DND-41 (cell line): ENCODE measurements at regions not wholly inside any gene's neighbourhood (a gene's known extent, or its start where the extent isn't known, plus 50 kb on each side); places are given as distances from the start of the nearest gene placed in this dataset.

Experiments
- EZH2 ChIP-seq: IDR thresholded peaks from 3 replicates; pipeline ENCODE4 v1.6.1; 2012; ENCODE audit warnings: borderline replicate concordance, low read depth, mild to moderate bottlenecking, moderate library complexity, low read length, inconsistent platforms; ENCODE audit not compliant: severe bottlenecking
- TF ChIP-seq, protein P1 (sequence below): IDR thresholded peaks from 2 replicates; pipeline ENCODE4 v1.5.1; 2012; ENCODE audit warnings: borderline replicate concordance, low read length, moderate library complexity, mild to moderate bottlenecking; ENCODE audit not compliant: poor library complexity, severe bottlenecking; ENCODE audit errors: extremely low read depth

DNA sequence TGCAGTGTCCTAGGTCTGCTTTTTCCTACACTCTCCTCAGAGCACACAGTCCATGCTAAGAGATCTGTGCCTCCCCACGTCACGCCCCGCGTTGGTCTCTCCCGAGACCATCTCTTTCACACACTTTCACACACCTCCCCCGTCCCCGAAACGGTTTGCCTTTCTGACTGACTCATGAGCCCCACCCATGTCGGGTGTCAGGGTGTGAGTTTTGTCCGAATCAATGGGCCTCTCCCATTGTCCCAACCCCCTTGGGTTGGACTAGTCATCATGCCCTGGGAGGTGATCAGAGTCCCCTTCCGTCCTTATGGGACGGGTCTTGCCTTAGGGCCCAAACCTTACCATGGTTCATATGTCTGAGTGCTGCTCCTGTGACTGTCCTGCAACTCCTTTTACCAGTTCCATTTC is 214.0 kb upstream of the HTR2A start:
- TF ChIP-seq, protein P1, sequence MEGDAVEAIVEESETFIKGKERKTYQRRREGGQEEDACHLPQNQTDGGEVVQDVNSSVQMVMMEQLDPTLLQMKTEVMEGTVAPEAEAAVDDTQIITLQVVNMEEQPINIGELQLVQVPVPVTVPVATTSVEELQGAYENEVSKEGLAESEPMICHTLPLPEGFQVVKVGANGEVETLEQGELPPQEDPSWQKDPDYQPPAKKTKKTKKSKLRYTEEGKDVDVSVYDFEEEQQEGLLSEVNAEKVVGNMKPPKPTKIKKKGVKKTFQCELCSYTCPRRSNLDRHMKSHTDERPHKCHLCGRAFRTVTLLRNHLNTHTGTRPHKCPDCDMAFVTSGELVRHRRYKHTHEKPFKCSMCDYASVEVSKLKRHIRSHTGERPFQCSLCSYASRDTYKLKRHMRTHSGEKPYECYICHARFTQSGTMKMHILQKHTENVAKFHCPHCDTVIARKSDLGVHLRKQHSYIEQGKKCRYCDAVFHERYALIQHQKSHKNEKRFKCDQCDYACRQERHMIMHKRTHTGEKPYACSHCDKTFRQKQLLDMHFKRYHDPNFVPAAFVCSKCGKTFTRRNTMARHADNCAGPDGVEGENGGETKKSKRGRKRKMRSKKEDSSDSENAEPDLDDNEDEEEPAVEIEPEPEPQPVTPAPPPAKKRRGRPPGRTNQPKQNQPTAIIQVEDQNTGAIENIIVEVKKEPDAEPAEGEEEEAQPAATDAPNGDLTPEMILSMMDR = no peak
- no peak for TF ChIP-seq EZH2
